CD14-positive monocyte (primary cell): ENCODE measurements at regions not wholly inside any gene's neighbourhood (a gene's known extent, or its start where the extent isn't known, plus 50 kb on each side); places are given as distances from the start of the nearest gene placed in this dataset.

Experiments
- DNase-seq, 3 donors: peaks; one replicate each; pipeline ENCODE4 v3.0.0-alpha.2; 2011 to 2022
- H2AFZ ChIP-seq: 2 replicates; pipeline ENCODE4 v1.6.0; 2012; ENCODE audit warnings: mild to moderate bottlenecking, low read depth, low read length, inconsistent platforms; ENCODE audit not compliant: insufficient read depth, poor library complexity, severe bottlenecking
- H3K27ac ChIP-seq, 2 donors: 1 replicate in 1 of 2; 2 replicates in 1 of 2; pipeline ENCODE4 v1.5.1; 2012 to 2013; ENCODE audit warnings: low read length in 2 of 2, control low read depth in 1 of 2, inconsistent platforms in 1 of 2, low read depth in 1 of 2, mild to moderate bottlenecking in 1 of 2
- H3K27me3 ChIP-seq, 2 donors: one replicate each; pipeline versions ENCODE4 v1.6.0 to v1.6.1; 2011 to 2013; ENCODE audit warnings: low read length in 2 of 2; ENCODE audit not compliant: control insufficient read depth in 2 of 2, insufficient read depth in 2 of 2
- H3K36me3 ChIP-seq, 2 donors: replicated peaks in 1 of 2; 1 replicate in 1 of 2; 2 replicates in 1 of 2; pipeline versions ENCODE4 v1.5.1 to v1.6.1; 2012 to 2013; ENCODE audit warnings: low read length in 2 of 2, control low read depth in 1 of 2, inconsistent platforms in 1 of 2, mild to moderate bottlenecking in 1 of 2; ENCODE audit not compliant: insufficient read depth in 2 of 2, control insufficient read depth in 1 of 2
- H3K4me1 ChIP-seq, 2 donors: 1 replicate in 1 of 2; 2 replicates in 1 of 2; pipeline versions ENCODE4 v1.5.1 to v1.6.1; 2012 to 2013; ENCODE audit warnings: low read length in 2 of 2, control low read depth in 1 of 2, inconsistent platforms in 1 of 2, mild to moderate bottlenecking in 1 of 2, moderate library complexity in 1 of 2; ENCODE audit not compliant: insufficient read depth in 2 of 2, control insufficient read depth in 1 of 2
- H3K4me2 ChIP-seq: replicated peaks from 2 replicates; pipeline ENCODE3; 2012; ENCODE audit warnings: low read length, moderate library complexity, mild to moderate bottlenecking; ENCODE audit not compliant: poor library complexity, severe bottlenecking; ENCODE audit errors: extremely low read depth
- H3K4me3 ChIP-seq, 3 experiments: fragments of 200-600 bp in 1 of 3; sonication (generic) in 1 of 3; replicated peaks in 1 of 3; 1 replicate in 2 of 3; 2 replicates in 1 of 3; pipeline ENCODE4 v1.5.1; 2011 to 2013; ENCODE audit warnings: low read length in 3 of 3, mild to moderate bottlenecking in 3 of 3, control low read depth in 2 of 3, low read depth in 2 of 3, inconsistent platforms in 1 of 3, moderate library complexity in 1 of 3
- H3K79me2 ChIP-seq: 2 replicates; pipeline ENCODE4 v1.6.0; 2012; ENCODE audit warnings: mild to moderate bottlenecking, control low read depth, inconsistent platforms, low read length, moderate library complexity; ENCODE audit not compliant: insufficient read depth
- H3K9ac ChIP-seq: 2 replicates; pipeline ENCODE4 v1.6.0; 2017; ENCODE audit warnings: low read length, mild to moderate bottlenecking; ENCODE audit not compliant: insufficient read depth, poor library complexity, severe bottlenecking
- H3K9me3 ChIP-seq, 2 donors: replicated peaks in 1 of 2; 1 replicate in 1 of 2; 2 replicates in 1 of 2; pipeline versions ENCODE4 v1.5.1 to v1.6.1; 2012 to 2013; ENCODE audit warnings: low read length in 2 of 2, control low read depth in 1 of 2; ENCODE audit not compliant: control insufficient read depth in 1 of 2, insufficient read depth in 1 of 2
- H4K20me1 ChIP-seq: 2 replicates; pipeline ENCODE4 v1.6.0; 2012; ENCODE audit warnings: mild to moderate bottlenecking, low read length, control low read depth, moderate library complexity; ENCODE audit not compliant: insufficient read depth
- H3K27ac Mint-ChIP-seq, 7 donors: one replicate each; pipeline ENCODE4 v1.8.0; 2020; ENCODE audit warnings: mild to moderate bottlenecking in 7 of 7, mixed read lengths in 7 of 7, moderate library complexity in 6 of 7, inconsistent platforms in 2 of 7
- H3K27me3 Mint-ChIP-seq, 3 donors: one replicate each; pipeline ENCODE4 v1.8.0; 2021 to 2022; ENCODE audit warnings: low read depth in 3 of 3, mild to moderate bottlenecking in 3 of 3, mixed read lengths in 3 of 3, moderate library complexity in 3 of 3, inconsistent platforms in 1 of 3
- H3K36me3 Mint-ChIP-seq, 2 donors: one replicate each; pipeline ENCODE4 v1.8.0; 2020; ENCODE audit warnings: mixed read lengths in 2 of 2, inconsistent platforms in 1 of 2, mild to moderate bottlenecking in 1 of 2
- H3K4me1 Mint-ChIP-seq: one replicate; pipeline ENCODE4 v1.8.0; 2020; ENCODE audit warnings: mild to moderate bottlenecking, mixed read lengths
- H3K4me3 Mint-ChIP-seq, 2 donors: one replicate each; pipeline ENCODE4 v1.8.0; 2020; ENCODE audit warnings: mild to moderate bottlenecking in 2 of 2, mixed read lengths in 2 of 2, moderate library complexity in 1 of 2
- H3K9me3 Mint-ChIP-seq, 7 donors: one replicate each; pipeline ENCODE4 v1.8.0; 2020 to 2022; ENCODE audit warnings: mixed read lengths in 7 of 7, mild to moderate bottlenecking in 6 of 7, moderate library complexity in 6 of 7, inconsistent platforms in 2 of 7
- WGBS: methylation state at CpG from one replicate; pipeline ENCODE4 v1.1.5; 2013; ENCODE audit warnings: missing lambda C conversion rate; ENCODE audit not compliant: insufficient coverage; 5-methylcytosine and 5-hydroxymethylcytosine counted together
- intact Hi-C, 2 donors: fragments of 100-400 bp; cut with micrococcal nuclease; formaldehyde crosslinking; loops; one replicate each; pipeline versions ENCODE4 v1.15.0 to v1.15.1; 2023
- TF ChIP-seq, protein P1 (sequence below): fragments of 200-600 bp; IDR thresholded peaks from one replicate; pipeline ENCODE4 v1.8.0; 2022; ENCODE audit warnings: antibody characterized with exemption, mild to moderate bottlenecking

GRCh38 chr1:59054172-59054571 is 242.7 kb upstream of the FGGY start:
- no CpG with 5 or more reads among the region's 1 CpG for WGBS
- H3K27me3 Mint-ChIP-seq = peaks cover 0 to 2% (median 0%) of the 10 kb centered on the region in 3 donors
- intact Hi-C loops = no loop called here

DNA sequence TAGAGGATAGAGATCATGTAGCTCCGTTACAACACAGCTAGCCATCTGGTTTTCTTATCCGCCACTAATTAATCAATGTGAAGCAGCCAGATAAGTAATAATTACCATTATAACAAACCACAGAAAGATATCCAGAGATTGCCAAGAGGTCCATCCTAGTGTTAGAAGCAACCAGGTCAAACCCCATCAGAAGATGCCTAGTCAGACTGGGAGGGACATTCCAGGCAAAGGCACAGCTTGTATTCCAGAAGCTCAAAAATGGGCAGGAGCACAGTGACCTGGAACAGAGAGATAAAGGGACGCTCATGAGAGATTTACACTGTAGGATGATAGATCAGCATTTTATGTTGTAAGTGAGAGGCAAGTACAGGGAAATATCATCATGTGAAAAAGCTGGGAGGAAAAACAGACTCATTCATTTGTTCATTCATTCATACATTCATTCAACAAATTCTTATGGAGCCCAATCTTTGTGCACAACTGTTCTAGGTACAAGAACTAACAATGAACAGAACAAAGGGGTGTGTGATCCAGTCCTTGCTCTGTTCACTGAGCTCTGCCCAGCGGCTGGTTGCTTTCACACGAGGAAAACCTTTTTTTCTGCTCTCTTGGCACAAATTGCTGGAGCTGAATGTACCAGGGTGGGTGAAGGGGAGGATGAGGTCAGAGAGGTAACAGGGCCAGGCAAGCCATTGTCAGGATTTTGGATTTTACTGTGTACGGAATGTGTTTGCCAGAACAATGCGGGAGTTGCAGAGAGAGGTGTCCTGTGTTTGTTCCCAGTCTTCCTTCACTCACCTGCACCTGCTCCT is 240.8 kb upstream of the FGGY start:
- TF ChIP-seq, protein P1, sequence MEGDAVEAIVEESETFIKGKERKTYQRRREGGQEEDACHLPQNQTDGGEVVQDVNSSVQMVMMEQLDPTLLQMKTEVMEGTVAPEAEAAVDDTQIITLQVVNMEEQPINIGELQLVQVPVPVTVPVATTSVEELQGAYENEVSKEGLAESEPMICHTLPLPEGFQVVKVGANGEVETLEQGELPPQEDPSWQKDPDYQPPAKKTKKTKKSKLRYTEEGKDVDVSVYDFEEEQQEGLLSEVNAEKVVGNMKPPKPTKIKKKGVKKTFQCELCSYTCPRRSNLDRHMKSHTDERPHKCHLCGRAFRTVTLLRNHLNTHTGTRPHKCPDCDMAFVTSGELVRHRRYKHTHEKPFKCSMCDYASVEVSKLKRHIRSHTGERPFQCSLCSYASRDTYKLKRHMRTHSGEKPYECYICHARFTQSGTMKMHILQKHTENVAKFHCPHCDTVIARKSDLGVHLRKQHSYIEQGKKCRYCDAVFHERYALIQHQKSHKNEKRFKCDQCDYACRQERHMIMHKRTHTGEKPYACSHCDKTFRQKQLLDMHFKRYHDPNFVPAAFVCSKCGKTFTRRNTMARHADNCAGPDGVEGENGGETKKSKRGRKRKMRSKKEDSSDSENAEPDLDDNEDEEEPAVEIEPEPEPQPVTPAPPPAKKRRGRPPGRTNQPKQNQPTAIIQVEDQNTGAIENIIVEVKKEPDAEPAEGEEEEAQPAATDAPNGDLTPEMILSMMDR = no peak
- H3K27me3 Mint-ChIP-seq = peaks cover 0 to 4% (median 2%) of the 10 kb centered on the region in 3 donors

More at GRCh38 chr1:59054172-59054571, 242.7 kb upstream of the FGGY start:
- no peak overlapping the region for H2AFZ ChIP-seq
- TF ChIP-seq, protein P1 = no peak
- H3K4me2 ChIP-seq = no peak overlapping the region
- H3K4me3 ChIP-seq = no peak overlapping the region
- no peaks in the 10 kb centered on the region for H3K27me3 ChIP-seq
- no peaks in the 10 kb centered on the region for H4K20me1 ChIP-seq
- Mint-ChIP-seq H3K4me3 (no peak overlapping the region), H3K36me3 (no peaks in the 10 kb centered on the region), H3K4me1 (peaks cover 4% of the 10 kb centered on the region), H3K27ac (no peak overlapping the region), H3K9me3 (no peaks in the 10 kb centered on the region)
- H3K9me3 ChIP-seq = no peaks in the 10 kb centered on the region
- no peaks in the 10 kb centered on the region for H3K4me1 ChIP-seq
- H3K27ac ChIP-seq = no peak overlapping the region
- no peaks in the 10 kb centered on the region for H3K36me3 ChIP-seq
- H3K79me2 ChIP-seq = no peaks in the 10 kb centered on the region
- no peak overlapping the region for H3K9ac ChIP-seq
- no peak for DNase-seq

More for the DNA sequence above, 240.8 kb upstream of the FGGY start:
- H4K20me1 ChIP-seq = no peaks in the 10 kb centered on the region
- H3K36me3 ChIP-seq = no peaks in the 10 kb centered on the region
- Mint-ChIP-seq H3K36me3 (no peaks in the 10 kb centered on the region), H3K4me3 (no peak overlapping the region), H3K9me3 (peaks cover 0 to 3% (median 0%) of the 10 kb centered on the region in 7 donors), H3K4me1 (peaks cover 4% of the 10 kb centered on the region), H3K27ac (peak overlapping the region in 3 of 7 donors; percentile 2 to 84 (median 60))
- WGBS = 95% methylated on average over 2 of the region's 7 CpGs
- no peaks in the 10 kb centered on the region for H3K79me2 ChIP-seq
- H3K27ac ChIP-seq = no peak overlapping the region
- no peak overlapping the region for H3K9ac ChIP-seq
- intact Hi-C loops = no loop called here
- no peak overlapping the region for H3K4me2 ChIP-seq
- no peaks in the 10 kb centered on the region for H3K27me3 ChIP-seq
- H2AFZ ChIP-seq = no peak overlapping the region
- no peaks in the 10 kb centered on the region for H3K9me3 ChIP-seq
- no peak for DNase-seq
- no peaks in the 10 kb centered on the region for H3K4me1 ChIP-seq
- no peak overlapping the region for H3K4me3 ChIP-seq
